Epithelial cell of esophagus (primary cell): ENCODE measurements at regions not wholly inside any gene's neighbourhood (a gene's known extent, or its start where the extent isn't known, plus 50 kb on each side); places are given as distances from the start of the nearest gene placed in this dataset.

Source experiments
- DNase-seq: peaks from one replicate; pipeline ENCODE4 v3.0.0; 2010; ENCODE audit warnings: low read depth
- H3K4me3 ChIP-seq: 2 replicates; pipeline ENCODE4 v1.5.1; 2011; ENCODE audit warnings: mild to moderate bottlenecking, low read length, control low read depth
- TF ChIP-seq, protein P1 (sequence below): IDR thresholded peaks from 2 replicates; pipeline ENCODE4 v1.5.1; 2011; ENCODE audit warnings: low read depth, mild to moderate bottlenecking, low read length, control low read depth, inconsistent platforms; ENCODE audit not compliant: insufficient read depth; ENCODE audit errors: missing control alignments

GRCh38 chr14:41360126-41360525 is 246.6 kb upstream of the LRFN5 start:
- DNase-seq = no peak
- TF ChIP-seq, protein P1, sequence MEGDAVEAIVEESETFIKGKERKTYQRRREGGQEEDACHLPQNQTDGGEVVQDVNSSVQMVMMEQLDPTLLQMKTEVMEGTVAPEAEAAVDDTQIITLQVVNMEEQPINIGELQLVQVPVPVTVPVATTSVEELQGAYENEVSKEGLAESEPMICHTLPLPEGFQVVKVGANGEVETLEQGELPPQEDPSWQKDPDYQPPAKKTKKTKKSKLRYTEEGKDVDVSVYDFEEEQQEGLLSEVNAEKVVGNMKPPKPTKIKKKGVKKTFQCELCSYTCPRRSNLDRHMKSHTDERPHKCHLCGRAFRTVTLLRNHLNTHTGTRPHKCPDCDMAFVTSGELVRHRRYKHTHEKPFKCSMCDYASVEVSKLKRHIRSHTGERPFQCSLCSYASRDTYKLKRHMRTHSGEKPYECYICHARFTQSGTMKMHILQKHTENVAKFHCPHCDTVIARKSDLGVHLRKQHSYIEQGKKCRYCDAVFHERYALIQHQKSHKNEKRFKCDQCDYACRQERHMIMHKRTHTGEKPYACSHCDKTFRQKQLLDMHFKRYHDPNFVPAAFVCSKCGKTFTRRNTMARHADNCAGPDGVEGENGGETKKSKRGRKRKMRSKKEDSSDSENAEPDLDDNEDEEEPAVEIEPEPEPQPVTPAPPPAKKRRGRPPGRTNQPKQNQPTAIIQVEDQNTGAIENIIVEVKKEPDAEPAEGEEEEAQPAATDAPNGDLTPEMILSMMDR = no peak
- no peak overlapping the region for H3K4me3 ChIP-seq

- TF ChIP-seq, protein P1 = no peak
- no peak overlapping the region for H3K4me3 ChIP-seq
- DNase-seq = no peak
Measured at GRCh38 chr14:41355866-41356265, 250.8 kb upstream of the LRFN5 start.

DNA sequence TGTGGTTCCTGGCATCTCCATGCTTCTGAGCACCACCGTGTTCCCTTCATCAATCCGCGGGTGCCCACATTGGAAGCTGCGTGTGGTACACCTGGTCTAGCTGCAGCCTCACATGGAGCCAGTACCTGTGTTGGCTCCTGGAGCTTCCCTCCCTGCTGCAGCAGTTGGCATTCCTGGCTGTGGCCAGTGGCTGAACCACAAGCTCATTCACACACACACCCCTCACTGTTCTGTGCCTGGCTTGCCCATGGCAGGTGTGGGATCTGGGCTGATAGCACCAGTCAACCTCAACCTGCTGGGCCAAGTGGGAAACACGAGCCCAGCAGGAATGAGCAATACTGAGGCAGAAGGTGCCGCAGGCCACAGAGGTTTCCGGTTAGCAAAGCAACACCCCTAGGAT is 256.2 kb upstream of the LRFN5 start:
- TF ChIP-seq, protein P1 = no peak
- no peak for DNase-seq
- no peak overlapping the region for H3K4me3 ChIP-seq

DNA sequence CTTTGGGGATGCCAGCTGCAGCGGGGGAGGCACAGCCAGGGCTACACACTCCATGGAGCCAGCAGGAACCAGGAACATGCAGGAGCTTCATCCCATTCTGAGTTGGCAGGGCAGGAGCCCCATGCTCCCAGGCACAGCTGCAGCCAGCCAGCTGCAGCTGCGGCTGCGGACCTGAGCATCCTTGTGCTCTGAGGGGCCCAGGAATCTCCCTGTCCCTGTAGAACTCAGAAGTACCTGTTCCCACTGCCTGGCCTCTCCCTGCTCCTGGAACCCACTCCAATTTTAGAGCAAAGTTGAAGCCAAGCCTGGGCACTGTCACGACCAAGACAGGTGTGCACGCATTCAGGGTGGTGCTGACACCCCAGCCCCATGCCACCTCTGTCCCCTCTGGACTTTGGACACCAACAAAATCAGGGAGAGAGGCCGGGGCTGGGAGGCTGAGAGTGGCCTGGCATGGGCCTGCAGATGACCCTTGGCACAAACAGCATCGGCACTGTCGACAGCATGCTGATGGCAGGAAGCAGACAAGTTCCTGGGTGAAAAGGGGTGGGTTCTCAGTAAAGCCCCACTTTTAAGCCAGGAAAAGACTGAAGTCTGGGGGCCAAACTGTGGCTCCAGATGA is 257.3 kb upstream of the LRFN5 start:
- TF ChIP-seq, protein P1 = no peak
- no peak overlapping the region for H3K4me3 ChIP-seq
- no peak for DNase-seq

- DNase-seq = no peak
- H3K4me3 ChIP-seq = no peak overlapping the region
- TF ChIP-seq, protein P1 = no peak
Measured at GRCh38 chr14:41343857-41344256, 262.8 kb upstream of the LRFN5 start.

GRCh38 chr14:41313196-41313595 is 293.5 kb upstream of the LRFN5 start:
- DNase-seq = no peak
- TF ChIP-seq, protein P1 = no peak
- no peak overlapping the region for H3K4me3 ChIP-seq

DNA sequence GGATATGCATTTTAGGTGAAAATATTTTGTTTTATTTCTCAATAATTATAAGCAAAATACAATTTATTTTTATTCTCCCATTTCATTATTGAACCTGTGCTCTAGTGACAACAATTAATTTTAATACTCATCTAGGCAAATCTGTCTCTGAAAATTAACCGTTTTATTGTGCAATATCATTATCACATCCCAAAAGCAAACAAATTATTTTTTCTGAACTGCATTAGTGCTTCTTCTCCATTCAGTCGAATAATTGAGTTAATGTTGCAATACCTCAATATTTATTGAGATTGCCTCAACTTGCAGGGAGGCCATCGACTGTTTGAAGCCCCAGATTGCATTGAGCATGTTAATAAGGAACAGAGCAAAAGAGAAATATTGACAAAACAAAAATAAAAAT is 303.2 kb upstream of the LRFN5 start:
- no peak for DNase-seq
- TF ChIP-seq, protein P1 = no peak
- H3K4me3 ChIP-seq = no peak overlapping the region
